ENCODE measurements at regions not wholly inside any gene's neighbourhood (a gene's known extent, or its start where the extent isn't known, plus 50 kb on each side); places are given as distances from the start of the nearest gene placed in this dataset.

DNA sequence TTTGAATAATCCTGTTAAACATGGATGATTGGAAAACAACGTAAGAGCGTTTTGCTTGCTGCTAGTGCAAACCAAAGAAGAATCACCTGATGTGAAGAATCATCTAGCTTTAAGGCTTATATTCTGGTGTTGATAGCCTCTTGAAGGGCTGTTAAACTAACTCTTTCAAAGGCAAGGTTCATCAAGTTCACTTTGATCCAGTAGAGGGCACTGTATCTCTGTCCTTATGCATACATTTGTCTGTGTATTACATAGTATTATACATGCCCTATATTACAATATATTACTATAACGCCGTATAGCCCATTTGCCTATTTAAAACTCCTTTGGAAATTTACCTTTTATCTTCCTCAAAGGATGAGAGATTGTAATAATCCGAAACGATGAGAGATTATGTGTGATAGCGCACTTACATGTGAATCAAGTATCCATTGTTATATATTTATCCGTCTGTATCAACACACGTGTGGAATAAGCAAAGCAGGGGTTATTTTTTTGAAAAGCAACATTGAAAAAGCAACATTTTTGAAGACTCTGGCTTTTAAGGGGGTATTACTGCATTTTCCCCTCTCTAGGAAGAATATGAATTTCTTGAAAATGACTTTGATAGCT, 50.8 kb upstream of the NRN1 start:
- no peak overlapping the region for H3K4me3 ChIP-seq (ENCODE audit: low read depth, low read length)
- peak; percentile 27; the same call in 1 of the 2 replicates for TF ChIP-seq CTCF (IDR thresholded peaks at IDR 0.05; ENCODE audit: borderline replicate concordance, insufficient read depth, low read depth, low read length)
